OCI-LY3 (cell line): ENCODE measurements at regions not wholly inside any gene's neighbourhood (a gene's known extent, or its start where the extent isn't known, plus 50 kb on each side); places are given as distances from the start of the nearest gene placed in this dataset.

Experiments used
- EZH2phosphoT487 ChIP-seq: fragments of 200-600 bp; shearing (Covaris generic); IDR thresholded peaks from 2 replicates; pipeline ENCODE4 v1.6.1; 2018; ENCODE audit warnings: antibody characterized with exemption, mixed run types, low read depth
- TF ChIP-seq, protein P1 (sequence below): fragments of 200-600, 300-600 bp; sonication (generic); IDR thresholded peaks from 2 replicates; pipeline ENCODE4 v1.5.1; 2014; ENCODE audit warnings: antibody characterized with exemption, low read length, low read depth

DNA sequence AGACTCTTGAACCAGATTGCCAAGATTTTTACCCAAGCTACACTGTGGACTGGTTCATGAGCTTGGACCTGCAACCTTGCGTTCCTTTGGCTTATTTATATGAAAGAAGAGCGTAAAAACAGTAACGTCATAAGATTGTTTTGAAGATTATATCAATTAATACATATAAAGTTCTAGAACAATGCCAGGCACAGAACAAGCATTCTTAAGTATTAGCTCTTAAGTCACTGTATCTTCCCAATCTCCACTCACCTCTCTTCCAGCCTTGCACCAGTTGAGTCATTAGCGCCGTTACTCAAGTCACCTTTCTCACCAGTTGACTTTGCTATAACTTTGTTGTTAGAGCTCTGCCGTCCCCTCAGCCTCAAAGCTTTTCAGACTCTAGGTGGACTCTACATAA, 415.7 kb downstream of the PLK2 start:
- TF ChIP-seq, protein P1, sequence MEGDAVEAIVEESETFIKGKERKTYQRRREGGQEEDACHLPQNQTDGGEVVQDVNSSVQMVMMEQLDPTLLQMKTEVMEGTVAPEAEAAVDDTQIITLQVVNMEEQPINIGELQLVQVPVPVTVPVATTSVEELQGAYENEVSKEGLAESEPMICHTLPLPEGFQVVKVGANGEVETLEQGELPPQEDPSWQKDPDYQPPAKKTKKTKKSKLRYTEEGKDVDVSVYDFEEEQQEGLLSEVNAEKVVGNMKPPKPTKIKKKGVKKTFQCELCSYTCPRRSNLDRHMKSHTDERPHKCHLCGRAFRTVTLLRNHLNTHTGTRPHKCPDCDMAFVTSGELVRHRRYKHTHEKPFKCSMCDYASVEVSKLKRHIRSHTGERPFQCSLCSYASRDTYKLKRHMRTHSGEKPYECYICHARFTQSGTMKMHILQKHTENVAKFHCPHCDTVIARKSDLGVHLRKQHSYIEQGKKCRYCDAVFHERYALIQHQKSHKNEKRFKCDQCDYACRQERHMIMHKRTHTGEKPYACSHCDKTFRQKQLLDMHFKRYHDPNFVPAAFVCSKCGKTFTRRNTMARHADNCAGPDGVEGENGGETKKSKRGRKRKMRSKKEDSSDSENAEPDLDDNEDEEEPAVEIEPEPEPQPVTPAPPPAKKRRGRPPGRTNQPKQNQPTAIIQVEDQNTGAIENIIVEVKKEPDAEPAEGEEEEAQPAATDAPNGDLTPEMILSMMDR = no peak
- TF ChIP-seq EZH2phosphoT487 = no peak
